GM12891 (cell line): ENCODE measurements at regions not wholly inside any gene's neighbourhood (a gene's known extent, or its start where the extent isn't known, plus 50 kb on each side); places are given as distances from the start of the nearest gene placed in this dataset.

Source experiments
- PAX5 ChIP-seq: IDR thresholded peaks from 2 replicates; pipeline ENCODE4 v1.6.1; 2011; ENCODE audit warnings: low read length, moderate library complexity, mild to moderate bottlenecking; ENCODE audit not compliant: insufficient read depth, severe bottlenecking
- POLR2A ChIP-seq: IDR thresholded peaks from 2 replicates; pipeline ENCODE4 v1.6.1; 2011; ENCODE audit warnings: low read depth, low read length, control low read depth
- POLR2AphosphoS5 ChIP-seq: IDR thresholded peaks from 2 replicates; pipeline ENCODE4 v1.6.1; 2011; ENCODE audit warnings: low read depth, low read length, control low read depth
- POU2F2 ChIP-seq: IDR thresholded peaks from 2 replicates; pipeline ENCODE4 v1.6.1; 2011; ENCODE audit warnings: low read depth, mild to moderate bottlenecking, control low read depth, low read length, moderate library complexity
- SPI1 ChIP-seq: IDR thresholded peaks from 2 replicates; pipeline ENCODE4 v1.6.1; 2011; ENCODE audit warnings: low read depth, low read length, control low read depth
- TAF1 ChIP-seq: IDR thresholded peaks from 2 replicates; pipeline ENCODE4 v1.6.1; 2011; ENCODE audit warnings: low read depth, low read length, control low read depth

- TF ChIP-seq POLR2A (no peak), POU2F2 (no peak), TAF1 (no peak), POLR2AphosphoS5 (no peak), SPI1 (no peak), PAX5 (no peak)
Measured at GRCh38 chr12:107547389-107547788, 138.2 kb upstream of the PWP1 start.
